Liver (tissue), 3 donors: ENCODE measurements at regions not wholly inside any gene's neighbourhood (a gene's known extent, or its start where the extent isn't known, plus 50 kb on each side); places are given as distances from the start of the nearest gene placed in this dataset.

ENCODE experiments used
- EGR1 ChIP-seq, 2 donors: IDR thresholded peaks; 2 replicates each; pipeline ENCODE4 v1.6.1; 2016 to 2018; ENCODE audit warnings: antibody characterized with exemption in 2 of 2, low read depth in 2 of 2
- HNF4A ChIP-seq, 2 donors: conservative IDR thresholded peaks; 2 replicates each; pipeline ENCODE4 v1.6.1; 2016; ENCODE audit warnings: antibody characterized with exemption in 2 of 2, mild to moderate bottlenecking in 2 of 2
- ZBTB33 ChIP-seq: IDR thresholded peaks from 2 replicates; pipeline ENCODE4 v1.6.1; 2016; ENCODE audit warnings: antibody characterized with exemption
- TF ChIP-seq, protein P1 (sequence below): fragments of 150-350 bp; IDR thresholded peaks from 2 replicates; pipeline ENCODE4 v1.5.1; 2017; ENCODE audit warnings: improper control_type of control experiment, low read depth, low read length; ENCODE audit not compliant: missing input control
- TF ChIP-seq, protein P2 (sequence below): IDR thresholded peaks from 2 replicates; pipeline ENCODE4 v1.6.1; 2016; ENCODE audit warnings: antibody characterized with exemption
- donor health status: healthy.
- donor health status: healthy.

DNA sequence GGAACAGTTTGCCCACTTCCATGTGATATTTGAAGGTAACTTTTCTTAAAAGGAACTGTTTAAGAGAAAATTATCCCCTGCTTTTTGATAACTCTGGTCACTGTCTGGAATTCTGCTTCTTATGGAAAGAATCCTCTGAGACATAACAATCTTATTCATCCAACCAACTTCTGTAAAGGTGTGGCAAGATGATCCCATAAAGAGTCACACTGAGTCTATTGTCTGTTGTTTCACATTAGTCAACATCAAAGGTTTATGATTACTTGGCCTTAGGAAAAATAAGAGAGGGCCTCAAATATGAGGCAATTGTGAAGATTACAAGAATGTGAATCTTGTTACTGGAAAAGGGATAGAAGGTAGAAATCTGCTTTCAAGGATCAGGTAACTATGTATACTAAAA is 88.0 kb upstream of the MAGEB18 start:
- TF ChIP-seq ZBTB33, result no peak
- TF ChIP-seq, protein P1, sequence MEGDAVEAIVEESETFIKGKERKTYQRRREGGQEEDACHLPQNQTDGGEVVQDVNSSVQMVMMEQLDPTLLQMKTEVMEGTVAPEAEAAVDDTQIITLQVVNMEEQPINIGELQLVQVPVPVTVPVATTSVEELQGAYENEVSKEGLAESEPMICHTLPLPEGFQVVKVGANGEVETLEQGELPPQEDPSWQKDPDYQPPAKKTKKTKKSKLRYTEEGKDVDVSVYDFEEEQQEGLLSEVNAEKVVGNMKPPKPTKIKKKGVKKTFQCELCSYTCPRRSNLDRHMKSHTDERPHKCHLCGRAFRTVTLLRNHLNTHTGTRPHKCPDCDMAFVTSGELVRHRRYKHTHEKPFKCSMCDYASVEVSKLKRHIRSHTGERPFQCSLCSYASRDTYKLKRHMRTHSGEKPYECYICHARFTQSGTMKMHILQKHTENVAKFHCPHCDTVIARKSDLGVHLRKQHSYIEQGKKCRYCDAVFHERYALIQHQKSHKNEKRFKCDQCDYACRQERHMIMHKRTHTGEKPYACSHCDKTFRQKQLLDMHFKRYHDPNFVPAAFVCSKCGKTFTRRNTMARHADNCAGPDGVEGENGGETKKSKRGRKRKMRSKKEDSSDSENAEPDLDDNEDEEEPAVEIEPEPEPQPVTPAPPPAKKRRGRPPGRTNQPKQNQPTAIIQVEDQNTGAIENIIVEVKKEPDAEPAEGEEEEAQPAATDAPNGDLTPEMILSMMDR, result no peak
- no peak for TF ChIP-seq HNF4A (conservative IDR thresholded peaks at IDR 0.05)
- TF ChIP-seq, protein P2, sequence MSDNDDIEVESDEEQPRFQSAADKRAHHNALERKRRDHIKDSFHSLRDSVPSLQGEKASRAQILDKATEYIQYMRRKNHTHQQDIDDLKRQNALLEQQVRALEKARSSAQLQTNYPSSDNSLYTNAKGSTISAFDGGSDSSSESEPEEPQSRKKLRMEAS, result no peak
- no peak for TF ChIP-seq EGR1 (IDR thresholded peaks at IDR 0.05; ENCODE audit: low read depth in 2 of 2)
